ENCODE measurements at regions not wholly inside any gene's neighbourhood (a gene's known extent, or its start where the extent isn't known, plus 50 kb on each side); places are given as distances from the start of the nearest gene placed in this dataset.

- no peak for TF ChIP-seq POLR2A (IDR thresholded peaks at IDR 0.05)
- no peak for TF ChIP-seq CTCF (IDR thresholded peaks at IDR 0.05)
- no peak for TF ChIP-seq POLR2AphosphoS5 (IDR thresholded peaks at IDR 0.05)
- TF ChIP-seq EP300 (IDR thresholded peaks at IDR 0.05; ENCODE audit: low read depth): no peak
These were observed 257.0 kb upstream of the MINDY3 start for GRCh38 chr10:16117305-16117695.
